AG09309 (cell line): ENCODE measurements at regions not wholly inside any gene's neighbourhood (a gene's known extent, or its start where the extent isn't known, plus 50 kb on each side); places are given as distances from the start of the nearest gene placed in this dataset.
"Not testable (repeated sequence)": the region's sequence is repeated elsewhere in the genome, so short reads cannot be mapped to it uniquely, and the experiment has no call there.

Experiments used
- DNase-seq: peaks from one replicate; pipeline ENCODE4 v3.0.0-alpha.2; 2010; ENCODE audit warnings: low read depth
- H3K4me3 ChIP-seq: 2 replicates; pipeline ENCODE4 v1.5.1; 2011; ENCODE audit warnings: mild to moderate bottlenecking, low read depth, low read length, moderate library complexity; ENCODE audit not compliant: control insufficient read depth
- TF ChIP-seq, protein P1 (sequence below): IDR thresholded peaks from 2 replicates; pipeline ENCODE4 v1.5.1; 2011; ENCODE audit warnings: mild to moderate bottlenecking, low read depth, low read length, inconsistent platforms; ENCODE audit not compliant: insufficient read depth, control insufficient read depth; ENCODE audit errors: missing control alignments

DNA sequence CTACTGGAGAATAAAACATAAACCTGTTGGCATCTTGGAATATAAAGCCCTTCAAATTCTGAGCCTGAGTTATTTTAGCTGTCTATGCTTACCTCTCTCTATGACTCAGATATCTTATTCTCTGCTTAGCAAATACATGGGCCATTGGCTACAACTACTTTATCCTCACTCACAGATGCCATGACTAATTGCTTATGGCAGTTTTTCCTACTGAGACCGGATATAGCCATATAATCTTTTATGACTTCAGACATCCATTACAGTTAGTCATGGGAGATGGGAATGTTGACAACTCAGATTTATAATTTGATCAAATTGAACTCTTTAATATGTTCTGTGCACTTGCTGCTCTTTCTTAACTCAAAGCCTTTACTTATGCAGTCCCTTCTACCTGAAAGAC lies 502.4 kb upstream of the ATP2B1 start:
- H3K4me3 ChIP-seq: no peak overlapping the region
- peak; percentile 71 for DNase-seq
- TF ChIP-seq, protein P1, sequence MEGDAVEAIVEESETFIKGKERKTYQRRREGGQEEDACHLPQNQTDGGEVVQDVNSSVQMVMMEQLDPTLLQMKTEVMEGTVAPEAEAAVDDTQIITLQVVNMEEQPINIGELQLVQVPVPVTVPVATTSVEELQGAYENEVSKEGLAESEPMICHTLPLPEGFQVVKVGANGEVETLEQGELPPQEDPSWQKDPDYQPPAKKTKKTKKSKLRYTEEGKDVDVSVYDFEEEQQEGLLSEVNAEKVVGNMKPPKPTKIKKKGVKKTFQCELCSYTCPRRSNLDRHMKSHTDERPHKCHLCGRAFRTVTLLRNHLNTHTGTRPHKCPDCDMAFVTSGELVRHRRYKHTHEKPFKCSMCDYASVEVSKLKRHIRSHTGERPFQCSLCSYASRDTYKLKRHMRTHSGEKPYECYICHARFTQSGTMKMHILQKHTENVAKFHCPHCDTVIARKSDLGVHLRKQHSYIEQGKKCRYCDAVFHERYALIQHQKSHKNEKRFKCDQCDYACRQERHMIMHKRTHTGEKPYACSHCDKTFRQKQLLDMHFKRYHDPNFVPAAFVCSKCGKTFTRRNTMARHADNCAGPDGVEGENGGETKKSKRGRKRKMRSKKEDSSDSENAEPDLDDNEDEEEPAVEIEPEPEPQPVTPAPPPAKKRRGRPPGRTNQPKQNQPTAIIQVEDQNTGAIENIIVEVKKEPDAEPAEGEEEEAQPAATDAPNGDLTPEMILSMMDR: no peak

DNA sequence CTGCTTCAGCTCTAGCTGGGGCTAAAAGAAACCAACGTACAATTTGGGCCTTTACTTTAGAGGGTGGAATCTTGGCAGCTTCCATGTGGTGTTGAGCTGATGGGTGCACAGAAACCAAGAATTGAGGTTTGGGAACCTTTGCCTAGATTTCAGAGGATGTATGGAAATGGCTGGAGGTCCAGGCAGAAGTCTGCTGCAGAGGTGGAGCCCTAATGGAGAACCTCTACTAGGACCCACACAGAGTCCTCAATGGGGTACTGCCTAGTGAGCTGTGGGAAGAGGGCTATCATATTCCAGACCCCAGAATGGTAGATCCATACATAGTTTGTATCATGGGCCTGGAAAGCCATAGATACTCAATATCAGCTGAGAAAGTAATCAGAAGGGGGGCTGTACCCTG lies 500.4 kb upstream of the ATP2B1 start:
- DNase-seq: no peak
- no peak overlapping the region for H3K4me3 ChIP-seq
- TF ChIP-seq, protein P1: no peak

DNA sequence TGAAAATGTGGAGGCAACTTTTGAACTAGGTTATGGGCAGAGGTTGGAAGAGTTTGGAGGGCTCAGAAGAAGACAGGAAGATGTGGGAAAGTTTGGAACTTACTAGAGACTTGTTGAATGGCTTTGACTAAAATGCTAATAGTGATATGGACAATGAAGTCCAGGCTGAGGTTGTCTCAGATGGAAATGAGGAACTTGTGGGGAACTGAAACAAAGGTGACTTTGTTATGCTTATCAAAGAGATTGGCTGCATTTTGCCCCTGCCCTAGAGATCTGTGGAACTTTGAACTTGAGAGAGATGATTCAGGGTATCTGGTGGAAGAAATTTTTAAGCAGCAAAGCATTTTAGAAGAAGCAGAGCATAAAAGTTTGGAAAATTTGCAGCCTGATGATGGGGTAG lies 499.7 kb upstream of the ATP2B1 start:
- H3K4me3 ChIP-seq, DNase-seq: not testable (repeated sequence)

DNA sequence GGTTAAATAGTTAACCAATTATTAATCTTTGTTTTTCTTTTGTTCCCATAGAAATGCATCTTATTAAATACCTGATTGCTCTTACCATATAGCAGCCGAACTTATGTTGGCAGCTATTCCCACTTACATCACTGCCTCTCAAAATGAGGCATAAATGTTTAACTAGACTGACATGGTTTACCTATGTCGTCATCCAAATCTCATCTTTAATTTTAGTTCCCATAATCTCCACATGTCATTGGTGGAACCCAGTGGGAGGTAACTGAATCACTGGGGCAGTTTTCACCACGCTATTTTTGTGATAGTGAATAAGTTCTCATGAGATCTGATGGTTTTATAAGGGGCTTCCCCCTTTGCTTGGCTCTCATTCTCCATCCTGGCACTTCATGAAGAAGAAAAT lies 499.2 kb upstream of the ATP2B1 start:
- no peak overlapping the region for H3K4me3 ChIP-seq
- TF ChIP-seq, protein P1: no peak
- DNase-seq: no peak

DNA sequence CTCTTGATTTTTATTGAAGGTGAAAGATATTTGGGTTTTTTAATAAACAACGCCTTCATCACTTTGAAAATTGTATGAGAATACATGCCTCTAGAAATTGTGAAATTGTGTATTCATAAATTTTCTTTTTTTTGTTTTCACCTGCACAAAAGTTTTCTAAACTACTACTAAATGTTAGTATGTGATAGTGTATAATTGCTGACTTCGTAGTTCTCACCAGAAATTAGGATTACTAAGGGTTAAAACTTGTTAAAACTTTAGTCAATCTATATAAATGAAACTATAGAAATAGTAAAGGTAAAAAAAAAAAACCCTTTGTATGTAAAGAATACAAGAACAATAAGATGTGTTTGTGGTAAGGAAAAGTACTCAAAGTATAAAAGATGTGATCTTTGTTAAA lies 496.5 kb upstream of the ATP2B1 start:
- no peak overlapping the region for H3K4me3 ChIP-seq
- TF ChIP-seq, protein P1: no peak
- no peak for DNase-seq

DNA sequence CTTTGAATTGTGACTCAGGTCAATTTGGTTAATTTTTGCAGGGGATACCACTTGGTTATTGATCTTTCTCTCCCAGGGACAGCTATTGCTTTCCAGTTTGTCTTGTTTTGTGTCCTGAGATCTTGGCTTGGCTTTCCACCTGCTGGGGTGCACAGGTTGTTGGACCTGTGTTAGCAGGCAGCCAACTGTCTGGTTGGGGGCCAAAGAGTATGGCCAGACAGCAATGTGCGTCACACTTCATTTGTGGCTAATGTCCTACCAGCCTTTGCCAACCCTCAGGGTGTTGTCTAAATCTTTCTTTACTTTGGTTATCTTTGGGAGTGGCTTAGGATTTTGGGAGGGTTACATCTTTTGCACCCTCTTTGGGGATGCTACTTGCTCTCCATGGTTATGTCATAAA lies 494.9 kb upstream of the ATP2B1 start:
- no peak for DNase-seq

DNA sequence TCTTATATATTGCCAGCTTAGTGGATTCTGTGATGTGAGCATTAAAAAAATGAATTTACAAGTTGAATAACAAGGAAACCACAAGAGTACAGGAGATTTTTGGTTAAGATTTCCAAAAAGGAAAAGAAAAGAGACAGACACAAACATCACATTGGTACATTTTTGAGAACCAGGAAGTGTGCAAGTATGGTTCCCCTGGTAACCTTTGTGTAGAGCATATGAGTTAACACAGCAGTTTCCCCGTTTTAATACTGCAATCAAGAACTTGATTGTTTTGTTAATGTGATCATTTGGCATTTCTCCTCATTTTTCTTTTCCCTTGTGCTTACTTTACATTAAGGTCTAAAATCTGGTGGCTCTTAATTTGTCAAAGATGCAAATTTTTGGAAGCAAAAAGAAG lies 490.4 kb upstream of the ATP2B1 start:
- no peak overlapping the region for H3K4me3 ChIP-seq
- DNase-seq: no peak
- TF ChIP-seq, protein P1: no peak

More for the DNA sequence above, 494.9 kb upstream of the ATP2B1 start:
- H3K4me3 ChIP-seq: no peak overlapping the region
- TF ChIP-seq, protein P1: no peak

DNA sequence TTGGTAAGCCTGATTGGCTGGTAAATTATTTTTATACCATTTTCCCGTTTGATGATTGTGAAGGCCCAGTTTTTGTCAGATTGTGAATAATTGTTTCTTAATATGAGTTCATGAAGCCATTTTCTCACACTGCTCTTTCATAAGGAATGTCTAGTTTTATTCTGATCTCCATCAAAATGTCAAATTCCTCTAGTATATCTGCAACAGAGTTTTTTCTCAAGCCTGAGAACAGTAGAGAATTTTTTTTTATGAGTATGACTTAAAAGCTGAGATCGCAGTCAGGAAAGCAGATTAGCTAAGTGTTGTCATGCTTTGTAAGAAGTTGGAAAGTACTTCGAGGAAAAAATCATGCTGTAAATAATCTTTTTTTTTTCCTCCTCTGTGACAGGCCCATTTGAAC lies 484.9 kb upstream of the ATP2B1 start:
- DNase-seq: no peak
- H3K4me3 ChIP-seq: no peak overlapping the region
- TF ChIP-seq, protein P1: no peak
